Peyer's patch (tissue), 4 donors: ENCODE measurements at regions not wholly inside any gene's neighbourhood (a gene's known extent, or its start where the extent isn't known, plus 50 kb on each side); places are given as distances from the start of the nearest gene placed in this dataset.

Source experiments
- CTCF ChIP-seq, 6 experiments: fragments of 450-650 bp in 4 of 6; fragments of 200-600 bp in 2 of 6; sonication (generic) in 1 of 6; IDR thresholded peaks; one replicate each; pipeline ENCODE4 v1.5.1; 2017 to 2019; ENCODE audit warnings: antibody characterized with exemption in 6 of 6, mild to moderate bottlenecking in 3 of 6, moderate library complexity in 1 of 6
- POLR2A ChIP-seq, 2 donors: fragments of 450-650 bp; IDR thresholded peaks; one replicate each; pipeline ENCODE4 v1.5.1; 2017; ENCODE audit warnings: antibody characterized with exemption in 2 of 2, mild to moderate bottlenecking in 2 of 2, moderate library complexity in 2 of 2

- TF ChIP-seq CTCF (IDR thresholded peaks at IDR 0.05) (no peak), POLR2A (IDR thresholded peaks at IDR 0.05) (no peak)
These were observed 602.4 kb downstream of the AJAP1 start for GRCh38 chr1:5256793-5257192.
